SK-N-MC (cell line): ENCODE measurements at regions not wholly inside any gene's neighbourhood (a gene's known extent, or its start where the extent isn't known, plus 50 kb on each side); places are given as distances from the start of the nearest gene placed in this dataset.

Experiments
- EZH2 ChIP-seq: fragments of 200-600 bp; sonication (generic); IDR thresholded peaks from one replicate; pipeline ENCODE4 v1.6.1; 2017; ENCODE audit warnings: antibody characterized with exemption
- POLR2AphosphoS5 ChIP-seq: IDR thresholded peaks from 2 replicates; pipeline ENCODE4 v1.6.1; 2012; ENCODE audit warnings: mild to moderate bottlenecking, low read depth, low read length, borderline replicate concordance

DNA sequence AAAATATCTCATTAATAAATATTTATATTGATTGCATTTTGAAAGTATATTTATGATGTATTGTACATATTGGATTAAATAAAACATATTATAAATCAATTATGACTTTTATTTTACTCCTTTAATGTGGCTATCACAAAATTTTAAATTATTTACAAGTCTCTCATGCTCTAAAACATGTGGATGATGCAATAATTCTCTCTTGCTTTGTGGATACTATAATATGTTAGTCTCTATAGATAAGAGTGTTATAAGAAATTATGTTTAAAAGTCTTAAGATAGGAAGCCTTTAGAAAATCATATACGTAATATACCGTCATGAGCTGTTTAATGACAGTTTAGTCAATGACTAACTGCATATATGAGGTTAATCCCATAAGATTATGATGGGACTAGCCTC, 547.4 kb upstream of the ALCAM start:
- no peak for TF ChIP-seq POLR2AphosphoS5
- no peak for TF ChIP-seq EZH2
